Transverse colon (tissue), 4 donors: ENCODE measurements at regions not wholly inside any gene's neighbourhood (a gene's known extent, or its start where the extent isn't known, plus 50 kb on each side); places are given as distances from the start of the nearest gene placed in this dataset.
"Not testable (repeated sequence)": the region's sequence is repeated elsewhere in the genome, so short reads cannot be mapped to it uniquely, and the experiment has no call there.

Experiments
- DNase-seq: peaks from one replicate; pipeline ENCODE4 v3.0.0-alpha.2; 2019
- H3K27ac ChIP-seq, 4 donors: fragments of 200-600 bp; sonication (generic); 2 replicates each; pipeline ENCODE4 v1.5.1; 2016 to 2018; ENCODE audit warnings: inconsistent platforms in 4 of 4
- H3K27me3 ChIP-seq: fragments of 200-600 bp; sonication (generic); 2 replicates; pipeline ENCODE4 v1.5.1; 2017; ENCODE audit warnings: inconsistent platforms
- H3K36me3 ChIP-seq, 4 donors: fragments of 200-600 bp; sonication (generic); 2 replicates each; pipeline ENCODE4 v1.5.1; 2017 to 2019; ENCODE audit warnings: inconsistent platforms in 4 of 4
- H3K4me1 ChIP-seq, 4 donors: fragments of 200-600 bp; sonication (generic); 2 replicates each; pipeline ENCODE4 v1.5.1; 2017 to 2020; ENCODE audit warnings: inconsistent platforms in 4 of 4
- H3K4me3 ChIP-seq, 4 donors: fragments of 200-600 bp; sonication (generic); 1 replicate in 1 of 4; 2 replicates in 3 of 4; pipeline versions ENCODE4 v1.5.1 to v1.6.1; 2017 to 2019; ENCODE audit warnings: inconsistent platforms in 4 of 4
- H3K9me3 ChIP-seq, 2 donors: fragments of 200-600 bp; sonication (generic); 2 replicates each; pipeline ENCODE4 v1.5.1; 2017 to 2019; ENCODE audit warnings: inconsistent platforms in 2 of 2
- CTCF ChIP-seq, 5 experiments: fragments of 200-600 bp in 3 of 5; fragments of 450-650 bp in 2 of 5; sonication (generic) in 3 of 5; IDR thresholded peaks; 1 replicate in 2 of 5; 2 replicates in 3 of 5; pipeline ENCODE4 v1.5.1; 2016 to 2017; ENCODE audit warnings: antibody characterized with exemption in 5 of 5, inconsistent platforms in 3 of 5, mild to moderate bottlenecking in 2 of 5, moderate library complexity in 1 of 5
- EP300 ChIP-seq: sonication (generic); formaldehyde crosslinking; IDR thresholded peaks from one replicate; pipeline ENCODE4 v1.6.1; 2017; ENCODE audit warnings: antibody characterized with exemption, low read depth
- POLR2A ChIP-seq: fragments of 450-650 bp; IDR thresholded peaks from one replicate; pipeline ENCODE4 v1.6.1; 2016; ENCODE audit warnings: antibody characterized with exemption, mild to moderate bottlenecking, moderate library complexity
- POLR2AphosphoS5 ChIP-seq, 3 donors: sonication (generic); formaldehyde crosslinking; IDR thresholded peaks; one replicate each; pipeline ENCODE4 v1.6.1; 2016; ENCODE audit warnings: antibody characterized with exemption in 3 of 3
- WGBS, 2 donors: methylation state at CpG; one replicate each; pipeline ENCODE4 v1.1.5; 2018; ENCODE audit warnings: low coverage in 1 of 2; 5-methylcytosine and 5-hydroxymethylcytosine counted together
- in situ Hi-C, 4 donors: fragments of 200-750 bp; cut with MboI; loops; one replicate each; pipeline versions ENCODE4 v1.15.0 to v1.15.1; 2017; ENCODE audit warnings: low sequenced_read_pairs in 3 of 4, low pct_ligation_motif_present in 1 of 4, low pct_unique_long_range_greater_than_20kb in 1 of 4
- intact Hi-C: fragments of 100-400 bp; cut with DNase I; formaldehyde crosslinking; loops from one replicate; pipeline ENCODE4 v1.15.1; 2023; ENCODE audit warnings: low total_unique reads

- in situ Hi-C loops, result loop anchor here in 3 of 4 donors (25.0 kb wide), 2 partner anchors 362 to 387 kb away; partner anchors contain the start of gene DMRT3 (in 1 of the 3)
- H3K36me3 ChIP-seq, result no peaks in the 10 kb centered on the region
- intact Hi-C loops, result loop anchor here (10.0 kb wide), 1 partner anchor 70 kb away; no protein-coding TSS in a partner anchor
- TF ChIP-seq CTCF (IDR thresholded peaks at IDR 0.05) (no peak), EP300 (no peak), POLR2A (no peak)
- no peak overlapping the region for H3K4me3 ChIP-seq
- peak overlapping the region; percentile 69 to 86 (median 72) for H3K27ac ChIP-seq
- peaks cover 12 to 38% (median 15%) of the 10 kb centered on the region in 4 donors for H3K4me1 ChIP-seq
- WGBS, 2 donors, result 40 to 49% methylated on average over 1 to 7 of the region's 7 CpGs
- H3K27me3 ChIP-seq, result no peaks in the 10 kb centered on the region
- no peak for DNase-seq
- no peaks in the 10 kb centered on the region for H3K9me3 ChIP-seq
Observed at GRCh38 chr9:624935-625500, 216.5 kb upstream of the DMRT1 start.

GRCh38 chr9:625613-626012 is 215.9 kb upstream of the DMRT1 start:
- no peaks in the 10 kb centered on the region for H3K9me3 ChIP-seq
- peaks cover 12 to 38% (median 15%) of the 10 kb centered on the region in 4 donors for H3K4me1 ChIP-seq
- in situ Hi-C loops, result no loop called here

GRCh38 chr9:626114-626513 is 215.4 kb upstream of the DMRT1 start:
- H3K36me3 ChIP-seq, H3K27me3 ChIP-seq, H3K4me3 ChIP-seq, H3K9me3 ChIP-seq, in situ Hi-C loops, DNase-seq: not testable (repeated sequence)
- intact Hi-C loops, result loop anchor here (10.0 kb wide), 1 partner anchor 69 kb away; no protein-coding TSS in a partner anchor
- 58 to 72% methylated on average over 4 to 9 of the region's 9 CpGs for WGBS, 2 donors
- peaks cover 12 to 38% (median 15%) of the 10 kb centered on the region in 4 donors for H3K4me1 ChIP-seq
- H3K27ac ChIP-seq, result peak overlapping the region; percentile 69 to 86 (median 72)

More at GRCh38 chr9:625613-626012, 215.9 kb upstream of the DMRT1 start:
- no peaks in the 10 kb centered on the region for H3K36me3 ChIP-seq
- 23 to 37% methylated on average over 3 of the region's 3 CpGs for WGBS, 2 donors
- H3K27ac ChIP-seq, result peak overlapping the region; percentile 69 to 86 (median 72)
- no peak for DNase-seq
- intact Hi-C loops, result loop anchor here (10.0 kb wide), 1 partner anchor 69 kb away; no protein-coding TSS in a partner anchor
- no peak for TF ChIP-seq POLR2AphosphoS5 (IDR thresholded peaks at IDR 0.05)
- no peak for TF ChIP-seq EP300
- TF ChIP-seq CTCF (IDR thresholded peaks at IDR 0.05), result no peak
- no peak for TF ChIP-seq POLR2A
- no peaks in the 10 kb centered on the region for H3K27me3 ChIP-seq
- H3K4me3 ChIP-seq, result no peak overlapping the region

- no peak overlapping the region for H3K4me3 ChIP-seq
- 65 to 67% methylated on average over 2 to 3 of the region's 3 CpGs for WGBS, 2 donors
- no peaks in the 10 kb centered on the region for H3K9me3 ChIP-seq
- H3K36me3 ChIP-seq, result no peaks in the 10 kb centered on the region
- peak overlapping the region; percentile 69 to 86 (median 72) for H3K27ac ChIP-seq
- DNase-seq, result no peak
- H3K4me1 ChIP-seq, result peaks cover 12 to 38% (median 15%) of the 10 kb centered on the region in 4 donors
- TF ChIP-seq POLR2A (no peak), CTCF (IDR thresholded peaks at IDR 0.05) (no peak), EP300 (no peak), POLR2AphosphoS5 (IDR thresholded peaks at IDR 0.05) (peak in 2 of 3 donors; percentile 69 to 77)
- no peaks in the 10 kb centered on the region for H3K27me3 ChIP-seq
- in situ Hi-C loops (no loop called here), intact Hi-C loops (loop anchor here (10.0 kb wide), 1 partner anchor 68 kb away; no protein-coding TSS in a partner anchor)
Observed at GRCh38 chr9:626596-626995, 214.9 kb upstream of the DMRT1 start.
